B cell (primary cell): ENCODE measurements at regions not wholly inside any gene's neighbourhood (a gene's known extent, or its start where the extent isn't known, plus 50 kb on each side); places are given as distances from the start of the nearest gene placed in this dataset.

ENCODE experiments used
- EZH2 ChIP-seq: IDR thresholded peaks from 2 replicates; pipeline ENCODE4 v1.6.1; 2012; ENCODE audit warnings: borderline replicate concordance, low read depth, mild to moderate bottlenecking, moderate library complexity, low read length; ENCODE audit not compliant: insufficient read depth, poor library complexity, severe bottlenecking
- TF ChIP-seq, protein P1 (sequence below): fragments of 200-600 bp; IDR thresholded peaks from one replicate; pipeline ENCODE4 v1.8.0; 2022; ENCODE audit warnings: antibody characterized with exemption, mild to moderate bottlenecking

DNA sequence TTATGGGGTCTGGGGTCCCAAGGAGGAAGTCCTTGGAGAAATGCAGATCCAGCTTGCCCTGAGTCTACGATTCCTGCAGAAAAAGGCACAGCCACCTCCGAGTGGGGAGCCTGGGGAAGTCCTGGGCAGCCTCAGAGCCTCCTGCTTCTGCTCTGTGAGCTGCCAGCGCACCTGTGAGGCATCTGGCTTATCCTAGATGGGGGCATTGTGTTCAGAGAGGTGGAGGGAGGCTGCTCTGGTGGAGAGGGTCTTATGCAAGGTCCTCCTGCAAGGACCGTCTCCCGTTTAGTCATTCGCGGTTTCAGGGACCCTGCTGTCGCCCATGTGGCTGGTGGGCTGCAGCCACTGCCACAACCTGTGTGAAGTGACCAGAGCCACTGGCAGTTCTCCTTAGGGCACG is 53.0 kb upstream of the PRMT8 start:
- TF ChIP-seq, protein P1, sequence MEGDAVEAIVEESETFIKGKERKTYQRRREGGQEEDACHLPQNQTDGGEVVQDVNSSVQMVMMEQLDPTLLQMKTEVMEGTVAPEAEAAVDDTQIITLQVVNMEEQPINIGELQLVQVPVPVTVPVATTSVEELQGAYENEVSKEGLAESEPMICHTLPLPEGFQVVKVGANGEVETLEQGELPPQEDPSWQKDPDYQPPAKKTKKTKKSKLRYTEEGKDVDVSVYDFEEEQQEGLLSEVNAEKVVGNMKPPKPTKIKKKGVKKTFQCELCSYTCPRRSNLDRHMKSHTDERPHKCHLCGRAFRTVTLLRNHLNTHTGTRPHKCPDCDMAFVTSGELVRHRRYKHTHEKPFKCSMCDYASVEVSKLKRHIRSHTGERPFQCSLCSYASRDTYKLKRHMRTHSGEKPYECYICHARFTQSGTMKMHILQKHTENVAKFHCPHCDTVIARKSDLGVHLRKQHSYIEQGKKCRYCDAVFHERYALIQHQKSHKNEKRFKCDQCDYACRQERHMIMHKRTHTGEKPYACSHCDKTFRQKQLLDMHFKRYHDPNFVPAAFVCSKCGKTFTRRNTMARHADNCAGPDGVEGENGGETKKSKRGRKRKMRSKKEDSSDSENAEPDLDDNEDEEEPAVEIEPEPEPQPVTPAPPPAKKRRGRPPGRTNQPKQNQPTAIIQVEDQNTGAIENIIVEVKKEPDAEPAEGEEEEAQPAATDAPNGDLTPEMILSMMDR: no peak
- no peak for TF ChIP-seq EZH2
